Kidney glomerular epithelial cell (primary cell): ENCODE measurements at regions not wholly inside any gene's neighbourhood (a gene's known extent, or its start where the extent isn't known, plus 50 kb on each side); places are given as distances from the start of the nearest gene placed in this dataset.
A peak's percentile ranks its signal among the peaks of the same experiment; 100 is the strongest.

Experiments
- DNase-seq: peaks from one replicate; lab custom pipeline; 2025; lab: John Stamatoyannopoulos, UW

DNA sequence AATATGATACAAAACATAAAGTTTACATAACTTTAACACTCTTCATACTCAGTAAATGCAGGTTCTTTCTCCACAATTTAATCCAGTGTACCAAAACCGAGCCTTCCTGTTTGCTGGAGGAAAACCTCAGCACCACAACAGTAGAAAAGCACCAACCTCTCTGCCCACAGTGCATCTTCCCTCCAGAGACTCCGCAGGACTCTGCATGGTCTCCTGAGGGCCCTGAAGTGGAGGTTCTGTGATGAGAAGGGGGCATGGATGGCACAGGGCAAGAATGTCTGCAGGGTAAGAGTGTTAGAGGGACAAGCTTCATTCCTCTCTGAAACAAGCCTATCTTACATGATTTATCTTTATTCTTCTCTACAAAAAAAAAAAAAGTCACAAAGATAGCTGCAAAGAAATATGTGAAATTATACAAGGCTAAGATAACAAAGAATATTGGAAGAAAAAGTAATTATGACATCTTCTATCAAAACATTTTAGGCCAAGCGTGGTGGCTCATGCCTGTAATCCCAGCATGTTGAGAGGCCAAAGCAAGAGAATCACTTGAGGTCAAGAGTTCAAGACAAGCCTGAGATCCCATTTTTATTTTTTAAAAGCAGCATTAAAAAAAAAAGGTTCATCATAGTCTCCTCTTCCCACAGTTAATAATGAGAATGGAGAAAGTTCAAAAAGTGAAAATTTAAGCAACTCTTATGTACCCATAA is 102.0 kb downstream of the VPREB1 start:
- DNase-seq: no peak

DNA sequence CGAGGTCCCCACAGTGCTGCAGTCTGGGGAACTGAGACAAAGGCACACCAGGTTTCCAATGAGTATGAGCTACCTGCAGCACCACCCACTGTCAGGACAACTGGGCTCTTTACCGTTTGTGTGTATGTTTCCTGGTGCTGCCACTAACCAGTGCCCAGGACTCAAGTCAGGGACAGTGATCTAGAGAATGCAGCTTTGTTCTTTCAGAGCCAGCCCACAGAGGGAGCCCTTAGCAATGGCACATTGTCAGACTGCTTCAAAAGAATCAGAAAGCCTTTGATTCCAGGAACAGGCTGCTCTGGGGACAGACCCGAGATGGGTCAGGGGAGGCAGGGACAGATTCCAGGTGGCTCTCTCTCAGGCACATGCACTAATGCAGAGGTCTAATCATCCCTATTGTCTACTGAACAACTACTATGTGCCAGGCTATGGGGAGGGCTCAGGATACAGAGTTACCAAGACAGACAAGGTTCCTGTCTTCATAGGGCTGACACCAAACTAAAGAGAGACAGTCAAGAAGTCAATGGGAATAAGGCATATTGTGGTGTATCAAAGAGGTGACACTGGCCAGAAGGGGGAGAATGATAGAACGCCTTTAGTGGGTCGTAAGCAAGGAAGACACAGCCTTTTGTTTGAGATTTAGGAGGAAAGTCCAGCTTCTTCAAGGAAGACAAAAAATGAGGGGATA is 103.7 kb downstream of the VPREB1 start:
- DNase-seq: no peak

DNA sequence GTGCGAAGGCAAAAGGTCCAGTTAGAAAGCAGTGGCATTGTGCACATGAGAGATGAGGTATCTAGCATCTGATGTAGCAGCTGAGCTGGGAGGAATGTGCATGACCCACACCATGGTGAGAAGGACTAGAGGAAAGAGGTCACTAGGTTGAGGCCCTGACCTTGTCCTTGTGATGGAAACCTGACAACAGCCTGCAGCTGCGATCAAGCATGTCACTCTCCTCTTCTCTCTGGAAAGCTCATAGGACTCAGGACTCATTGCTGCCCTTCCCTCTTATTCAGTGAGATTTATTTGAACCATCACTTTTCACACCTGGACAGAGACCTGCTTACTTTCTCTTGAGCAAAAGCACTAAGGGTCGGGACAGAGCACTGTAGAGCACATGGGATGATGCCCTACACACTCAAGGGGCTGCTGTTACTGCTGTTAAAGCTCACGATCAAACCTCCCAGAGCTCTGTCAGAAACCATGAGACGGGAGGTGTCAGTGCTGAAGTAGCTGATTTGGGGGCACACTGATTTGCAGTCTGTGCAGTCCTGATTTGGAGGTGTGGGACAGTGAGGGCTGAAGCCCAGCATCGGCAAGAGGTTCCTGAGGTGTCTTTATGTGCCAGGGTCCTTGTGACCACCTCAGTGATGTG is 104.3 kb downstream of the VPREB1 start:
- DNase-seq: no peak

DNA sequence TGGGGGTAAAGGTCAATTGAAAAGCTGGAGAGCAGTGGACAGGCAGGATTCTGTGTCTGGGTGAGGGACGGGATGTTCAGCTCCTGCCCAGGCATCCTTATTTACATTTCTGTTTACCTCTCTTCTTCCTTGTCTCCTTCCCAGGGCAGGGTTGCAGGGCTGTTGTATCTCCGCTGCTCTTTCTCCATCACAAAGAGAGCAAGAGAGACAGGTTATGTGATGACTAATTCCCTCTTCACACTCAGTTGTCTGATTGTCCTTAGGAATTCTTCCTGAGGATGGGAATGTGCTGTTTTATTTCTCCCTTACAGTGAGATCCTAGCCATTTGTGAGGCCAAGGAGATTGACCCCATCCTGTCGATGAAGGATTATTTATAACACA is 104.9 kb downstream of the VPREB1 start:
- DNase-seq: no peak

DNA sequence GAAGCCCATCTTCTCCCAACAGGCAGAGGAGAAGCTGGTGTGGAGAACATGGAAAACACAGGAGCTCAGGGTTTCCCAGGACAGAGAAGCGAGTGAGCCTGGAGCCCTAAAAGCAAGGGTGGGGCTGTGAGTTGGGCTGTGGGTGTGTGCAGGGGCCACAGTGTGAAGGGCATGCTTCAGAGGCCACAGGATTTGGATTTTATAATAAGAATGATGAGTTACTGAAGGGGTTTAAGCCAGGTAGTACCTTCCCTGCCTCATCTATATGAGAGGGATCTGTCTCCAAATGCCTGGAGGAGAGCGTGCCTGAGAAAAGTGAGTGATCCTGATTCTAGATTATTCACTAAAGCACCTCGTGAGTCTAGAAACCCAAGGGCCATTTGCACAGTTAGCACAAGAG is 106.8 kb downstream of the VPREB1 start:
- DNase-seq: no peak

DNA sequence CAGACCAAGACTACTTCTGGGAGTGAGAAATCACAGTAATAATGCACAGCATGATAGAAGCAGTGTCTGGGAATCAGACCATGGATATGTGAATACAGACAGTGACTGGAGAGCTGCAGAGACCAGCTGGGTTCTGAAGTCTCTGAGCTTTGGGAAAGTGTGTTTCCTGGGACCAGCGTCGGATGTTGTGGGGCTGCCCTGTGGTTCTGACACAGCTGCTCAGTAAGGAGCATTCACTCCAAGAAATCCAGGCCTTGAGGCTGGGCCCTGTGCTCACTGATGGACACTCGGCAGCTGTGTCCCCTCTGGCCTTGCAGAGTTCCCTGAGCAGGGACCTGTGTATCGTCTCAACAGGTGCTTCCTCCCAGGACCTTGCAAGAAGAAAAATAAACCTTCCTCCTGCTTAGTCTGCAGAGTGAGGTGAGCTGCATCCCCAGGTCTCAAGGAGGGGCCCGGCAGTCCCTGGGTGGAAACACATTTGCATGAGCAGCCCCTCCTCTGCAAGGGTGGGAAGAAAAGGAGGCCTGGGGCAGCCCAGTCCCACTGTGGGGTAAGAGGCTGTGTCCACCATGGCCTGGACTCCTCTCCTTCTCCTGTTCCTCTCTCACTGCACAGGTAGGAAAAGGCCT is 107.9 kb downstream of the VPREB1 start:
- no peak for DNase-seq

DNA sequence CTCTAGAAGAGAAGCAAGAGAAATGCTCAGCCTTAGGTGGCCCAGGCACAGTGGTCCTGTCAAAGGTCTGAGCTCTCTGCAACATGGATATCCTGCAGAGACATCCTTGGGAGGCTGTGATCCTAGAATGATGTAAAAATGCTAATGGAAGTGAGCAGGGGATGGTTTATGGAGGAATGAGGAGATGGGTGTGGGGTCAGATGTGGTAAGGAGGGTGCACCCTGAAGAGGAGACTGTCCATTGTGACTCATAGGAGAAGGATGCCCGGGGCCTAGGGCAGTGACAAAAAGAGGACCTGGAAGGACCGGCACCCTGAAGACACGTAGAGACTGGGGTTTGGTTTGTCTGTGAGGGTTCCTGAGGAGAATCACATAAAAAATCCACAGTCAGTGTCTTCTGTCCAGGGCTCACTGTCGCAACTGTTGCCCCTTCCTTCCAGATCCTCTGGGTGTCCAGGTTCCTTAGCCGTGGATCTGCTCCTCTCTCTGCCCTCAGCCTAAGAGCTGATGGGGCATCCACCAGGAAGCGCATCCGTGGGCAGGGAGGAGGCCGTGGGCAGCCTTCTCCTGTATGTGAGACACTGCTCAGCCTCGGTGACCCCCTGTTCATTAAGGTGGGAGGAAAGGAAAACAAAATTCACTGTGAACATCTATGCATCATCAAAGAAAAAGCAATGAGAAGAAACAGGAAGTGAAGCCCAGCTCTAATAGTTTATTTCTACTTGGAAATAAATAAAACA is 110.7 kb downstream of the VPREB1 start:
- no peak for DNase-seq

DNA sequence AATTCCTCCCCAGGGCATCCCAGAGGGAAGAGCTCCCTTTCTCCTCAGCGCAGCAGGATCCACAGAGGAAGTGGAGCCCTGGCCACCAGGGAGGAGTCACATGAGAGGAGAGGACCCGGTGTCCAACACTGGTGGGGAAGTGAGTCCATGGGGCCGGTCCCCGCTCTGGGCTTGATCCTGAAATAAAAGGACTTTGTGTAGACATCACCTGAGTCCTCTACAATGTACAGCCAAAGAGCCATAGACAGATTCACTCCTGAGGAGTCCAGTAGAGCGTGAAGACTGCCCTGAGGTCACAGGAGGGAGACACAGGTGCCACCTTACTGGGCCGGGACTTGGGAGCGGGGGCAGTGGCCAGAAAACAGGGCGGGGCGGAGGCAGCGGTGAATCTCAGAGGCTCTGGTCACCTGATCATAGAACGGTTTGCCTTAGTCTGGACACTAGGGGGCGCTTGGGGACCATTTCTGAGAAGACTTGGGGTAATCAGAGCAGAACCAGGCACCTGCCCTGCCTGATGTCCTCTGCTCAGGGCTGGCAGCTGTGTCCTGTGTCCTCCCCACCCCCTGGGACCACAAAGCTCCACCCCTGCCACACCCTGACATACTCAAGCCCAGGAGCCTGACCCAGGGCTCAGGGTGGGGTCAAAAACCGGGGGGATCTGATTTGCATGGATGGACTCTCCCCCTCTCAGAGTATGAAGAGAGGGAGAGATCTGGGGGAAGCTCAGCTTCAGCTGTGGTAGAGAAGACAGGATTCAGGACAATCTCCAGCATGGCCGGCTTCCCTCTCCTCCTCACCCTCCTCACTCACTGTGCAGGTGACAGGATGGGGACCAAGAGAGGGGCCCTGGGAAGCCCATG is 112.7 kb downstream of the VPREB1 start:
- peak; percentile 81 for DNase-seq

DNA sequence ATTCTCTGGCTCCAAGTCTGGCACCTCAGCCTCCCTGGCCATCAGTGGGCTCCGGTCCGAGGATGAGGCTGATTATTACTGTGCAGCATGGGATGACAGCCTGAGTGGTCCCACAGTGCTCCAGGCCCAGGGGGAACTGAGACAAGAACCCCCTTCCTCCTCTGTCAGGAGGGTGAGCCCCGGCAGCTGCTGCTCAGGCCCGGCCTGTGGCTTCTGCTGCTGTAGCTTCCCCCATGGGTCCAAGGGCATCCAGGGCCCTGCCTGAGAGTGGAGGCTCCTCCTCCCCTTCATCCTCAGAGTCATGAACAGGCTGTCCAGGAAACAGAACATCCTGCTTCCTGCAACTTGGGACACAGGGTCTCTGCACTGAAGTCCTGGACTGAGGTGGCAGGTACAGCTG is 113.6 kb downstream of the VPREB1 start:
- DNase-seq: no peak

DNA sequence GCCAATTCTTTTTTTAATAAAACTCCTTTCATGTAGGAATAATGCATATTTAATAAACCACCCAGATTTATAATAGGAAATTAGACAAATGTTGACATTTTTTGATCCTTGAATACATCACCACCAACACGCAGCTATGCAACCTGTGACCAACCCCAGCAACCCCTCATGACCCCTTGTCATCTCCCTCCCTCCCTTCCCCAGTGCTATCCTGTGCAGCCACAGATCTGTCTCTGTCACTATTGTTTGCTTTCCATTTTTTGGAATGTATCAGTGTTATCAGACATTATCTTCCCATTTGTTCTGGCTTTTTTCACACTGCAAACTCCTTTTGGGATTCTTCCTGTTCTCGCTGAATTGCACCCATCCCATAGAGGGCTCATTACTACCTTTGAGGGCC is 114.1 kb downstream of the VPREB1 start:
- no peak for DNase-seq

DNA sequence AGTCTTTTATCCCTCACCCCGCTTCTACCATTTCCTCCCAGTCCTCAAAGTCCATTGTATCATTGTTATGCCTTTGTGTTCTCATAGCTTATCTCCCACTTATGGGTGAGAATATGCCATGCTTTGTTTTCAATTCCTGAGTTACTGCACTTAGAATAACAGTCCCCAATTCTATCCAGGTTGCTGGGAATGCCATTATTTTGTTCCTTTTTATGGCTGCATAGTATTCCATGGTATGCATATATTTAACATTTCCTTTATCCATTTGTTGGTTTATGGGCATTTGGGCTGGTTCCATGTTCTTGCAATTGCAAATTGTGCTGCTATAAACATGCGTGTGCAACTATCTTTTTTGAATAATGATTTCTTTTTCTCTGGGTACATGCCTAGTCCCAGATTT is 114.9 kb downstream of the VPREB1 start:
- DNase-seq: no peak

DNA sequence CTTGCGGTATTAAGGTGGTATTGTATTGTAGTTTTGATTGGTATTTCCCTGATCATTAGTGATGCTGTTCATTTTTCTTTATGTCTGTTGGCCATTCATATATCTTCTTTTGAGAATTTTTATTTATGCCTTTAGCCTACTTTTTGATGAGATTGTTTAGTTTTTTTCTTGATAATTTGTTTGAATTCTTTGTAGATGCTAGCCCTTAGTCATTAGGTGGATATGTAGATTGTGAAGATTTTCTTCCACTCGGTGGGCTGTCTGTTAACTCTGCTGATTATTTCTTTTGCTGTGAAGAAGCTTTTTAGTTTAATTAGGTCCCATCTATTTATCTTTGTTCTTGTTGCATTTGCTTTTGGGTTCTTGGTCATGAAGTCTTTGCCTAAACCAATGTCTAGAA is 115.4 kb downstream of the VPREB1 start:
- DNase-seq: no peak

DNA sequence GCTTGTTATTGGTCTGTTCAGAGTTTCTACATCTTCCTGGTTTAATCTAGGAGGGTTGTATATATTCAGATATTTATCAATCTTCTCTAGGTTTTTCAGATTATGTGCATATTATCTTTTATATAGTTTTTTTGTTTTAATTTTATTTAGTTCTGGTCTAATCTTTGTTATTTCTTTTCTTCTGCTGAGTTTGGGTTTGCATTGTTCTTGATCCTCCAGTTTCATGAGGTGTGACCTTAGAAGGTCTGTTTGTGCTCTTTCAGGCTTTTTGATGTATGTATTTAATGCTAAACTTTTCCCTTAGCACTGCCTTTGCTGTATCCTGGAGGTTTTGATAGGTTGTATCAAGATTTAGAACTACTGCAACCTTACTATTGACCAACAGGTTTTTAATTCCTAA is 117.7 kb downstream of the VPREB1 start:
- no peak for DNase-seq

DNA sequence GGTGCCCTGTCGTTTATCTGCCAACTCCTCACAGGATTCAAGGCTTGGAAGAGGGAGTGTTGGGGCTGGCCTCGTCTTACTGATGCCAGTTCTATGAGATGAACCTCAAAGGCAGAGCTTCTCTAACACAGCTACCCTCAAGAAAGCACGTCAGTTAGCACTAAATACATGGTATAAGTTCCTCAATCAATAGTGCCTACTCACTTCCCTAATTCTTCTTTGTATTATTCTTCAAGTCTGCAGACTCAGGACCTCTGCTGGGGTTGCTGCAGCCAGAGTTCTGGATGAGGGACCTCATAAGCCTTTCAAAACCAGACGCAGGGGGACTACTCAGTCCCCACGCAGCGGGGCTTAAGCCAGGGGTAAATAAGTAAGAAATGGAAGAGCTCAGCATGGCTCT is 118.3 kb downstream of the VPREB1 start:
- DNase-seq: no peak

DNA sequence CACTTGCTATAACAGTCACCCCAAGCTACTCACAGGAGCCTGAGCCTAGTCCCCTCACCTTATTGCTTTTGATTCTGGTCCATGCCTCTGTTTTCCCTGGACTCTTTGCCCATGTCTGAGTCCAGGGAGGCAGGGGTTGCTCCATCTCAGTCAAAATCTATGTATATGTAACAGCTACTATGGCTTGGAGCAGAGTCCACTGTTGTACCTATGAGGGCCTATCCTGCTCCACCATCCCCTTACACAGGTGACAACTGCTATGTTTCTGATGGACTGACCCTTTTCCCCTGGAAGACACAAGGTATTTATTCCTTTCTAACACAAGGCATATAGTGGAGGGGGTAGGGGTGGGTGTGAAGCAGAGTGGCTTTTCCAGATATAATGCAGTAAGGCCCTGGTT is 119.6 kb downstream of the VPREB1 start:
- no peak for DNase-seq

DNA sequence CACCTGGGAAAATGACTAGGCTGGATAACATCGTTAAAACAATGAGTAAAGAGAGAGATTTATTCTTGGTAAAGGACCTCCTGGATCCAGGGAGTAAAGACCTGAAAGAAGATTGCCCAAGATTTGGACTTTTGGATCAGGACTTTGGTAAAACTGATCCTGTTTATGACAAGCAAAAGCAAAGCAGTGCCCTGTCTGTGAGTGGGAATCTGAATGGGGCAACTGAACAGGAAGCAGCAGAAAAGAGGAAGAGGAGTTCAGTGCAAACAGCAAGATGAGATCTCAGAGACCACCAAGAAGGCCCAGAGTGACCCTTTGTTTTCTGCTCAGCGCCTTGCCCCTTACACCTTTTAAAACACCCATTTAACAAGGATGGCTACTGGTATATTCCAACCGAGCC is 122.0 kb downstream of the VPREB1 start:
- DNase-seq: no peak

DNA sequence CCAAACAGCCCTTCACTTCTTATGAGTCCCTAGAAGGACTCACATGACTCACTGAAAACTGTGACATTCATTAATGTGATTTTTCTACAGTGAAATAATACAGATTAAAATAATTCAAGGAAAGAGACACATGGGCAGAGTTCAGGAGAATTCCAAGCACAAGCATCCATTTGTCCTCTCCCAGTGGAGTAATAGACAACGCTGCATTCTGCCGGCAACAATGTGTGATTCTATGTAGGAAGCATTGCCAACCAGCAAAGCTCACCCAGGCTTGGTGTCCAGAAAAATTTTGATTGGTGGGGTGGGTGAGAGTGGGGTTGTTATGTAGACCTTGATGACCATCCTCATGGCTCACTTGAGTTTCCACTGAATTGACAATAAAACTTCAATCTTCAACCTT is 123.9 kb downstream of the VPREB1 start:
- no peak for DNase-seq

DNA sequence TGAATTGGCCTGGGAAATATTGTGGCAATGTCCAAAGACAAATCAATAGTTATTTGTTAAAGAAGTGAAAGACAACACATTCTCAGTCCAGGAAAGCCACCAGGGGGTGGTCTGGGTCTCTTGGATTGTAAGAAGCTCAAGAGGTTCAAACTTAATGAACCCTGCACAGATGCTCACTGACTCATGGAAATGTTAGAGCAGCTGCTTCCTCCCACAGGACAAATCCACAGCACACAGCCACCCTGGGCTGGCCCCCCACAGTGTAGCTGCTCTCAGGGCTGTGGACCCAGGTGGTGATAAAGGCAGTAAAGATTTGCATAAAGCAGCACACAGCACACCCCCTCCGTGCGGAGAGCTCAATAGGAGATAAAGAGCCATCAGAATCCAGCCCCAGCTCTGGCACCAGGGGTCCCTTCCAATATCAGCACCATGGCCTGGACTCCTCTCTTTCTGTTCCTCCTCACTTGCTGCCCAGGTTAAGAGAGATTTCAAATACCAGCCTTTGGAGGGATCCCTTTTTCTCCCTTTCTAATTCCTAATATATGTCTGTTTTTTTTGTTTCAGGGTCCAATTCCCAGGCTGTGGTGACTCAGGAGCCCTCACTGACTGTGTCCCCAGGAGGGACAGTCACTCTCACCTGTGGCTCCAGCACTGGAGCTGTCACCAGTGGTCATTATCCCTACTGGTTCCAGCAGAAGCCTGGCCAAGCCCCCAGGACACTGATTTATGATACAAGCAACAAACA is 124.8 kb downstream of the VPREB1 start:
- peak; percentile 25 for DNase-seq

DNA sequence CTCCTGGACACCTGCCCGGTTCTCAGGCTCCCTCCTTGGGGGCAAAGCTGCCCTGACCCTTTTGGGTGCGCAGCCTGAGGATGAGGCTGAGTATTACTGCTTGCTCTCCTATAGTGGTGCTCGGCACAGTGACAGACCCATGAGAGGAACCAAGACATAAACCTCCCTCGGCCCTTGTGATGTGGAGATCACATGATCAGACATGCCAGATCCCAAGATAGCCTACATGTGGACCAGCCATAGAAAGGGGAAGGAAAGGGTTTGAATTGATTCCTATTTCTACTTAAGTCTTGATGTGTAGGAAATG is 125.3 kb downstream of the VPREB1 start:
- DNase-seq: no peak

DNA sequence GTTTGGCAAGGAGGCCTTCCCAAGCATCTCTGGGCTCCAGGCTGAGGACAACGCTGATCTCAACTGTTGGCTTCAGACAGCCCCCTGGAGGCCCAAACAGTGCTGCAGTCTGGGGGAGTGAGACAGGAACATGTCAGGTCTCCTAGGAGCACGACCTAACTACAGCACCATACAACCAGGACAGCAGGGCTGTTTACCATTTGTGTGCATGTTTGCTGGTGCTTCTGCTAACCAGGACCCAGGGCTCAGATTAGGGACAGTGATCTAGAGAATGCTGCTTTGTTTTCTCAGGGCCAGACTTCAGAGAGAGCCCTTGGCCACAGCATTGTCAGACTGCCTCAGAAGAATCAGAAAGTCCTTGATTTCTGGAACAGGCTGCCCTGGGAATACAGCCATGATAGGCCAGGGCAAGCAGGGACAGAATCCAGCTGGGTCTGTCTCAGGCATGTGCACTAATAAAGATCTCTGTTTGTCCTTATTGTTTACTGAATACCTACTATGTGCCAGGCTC is 126.5 kb downstream of the VPREB1 start:
- DNase-seq: no peak

DNA sequence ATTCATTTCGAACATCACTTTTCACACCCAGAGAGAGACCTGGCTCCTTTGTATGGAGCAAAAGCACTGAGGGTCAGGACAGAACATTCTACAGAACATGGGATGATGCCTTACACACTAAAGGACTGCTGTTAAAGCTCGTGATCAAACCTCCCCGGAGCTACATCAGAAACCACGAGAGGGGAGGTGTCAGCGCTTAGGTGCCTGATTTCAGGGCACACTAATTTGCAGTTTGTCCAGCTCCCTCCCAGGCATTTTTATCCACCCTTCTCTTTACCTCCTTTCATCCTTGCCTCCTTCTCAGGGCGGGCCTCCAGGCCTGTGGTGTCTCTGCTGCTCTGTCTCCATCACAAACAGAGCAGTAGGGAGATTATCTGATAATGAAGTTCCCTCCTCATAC is 127.5 kb downstream of the VPREB1 start:
- DNase-seq: no peak
